ENCODE measurements at regions not wholly inside any gene's neighbourhood (a gene's known extent, or its start where the extent isn't known, plus 50 kb on each side); places are given as distances from the start of the nearest gene placed in this dataset.

GRCh38 chr4:181637186-181638105 is 605.8 kb upstream of the TENM3 start:
- no peaks in the 10 kb centered on the region for H3K36me3 ChIP-seq (ENCODE audit: insufficient read depth, low read length, poor library complexity, severe bottlenecking)
- DNase-seq (ENCODE audit: low spot score): no peak
- H3K27me3 ChIP-seq (replicated peaks; ENCODE audit: insufficient read depth, low read depth, low read length, poor library complexity): peaks cover 3% of the 10 kb centered on the region
- H3K4me3 ChIP-seq (ENCODE audit: low read depth, low read length, poor library complexity, severe bottlenecking): no peak overlapping the region
- no peaks in the 10 kb centered on the region for H3K4me1 ChIP-seq (ENCODE audit: insufficient read depth, low read length, poor library complexity, severe bottlenecking)
- intact Hi-C loops (cut with micrococcal nuclease; ENCODE audit: unreplicated experiment): no loop called here
- H3K27ac ChIP-seq (ENCODE audit: low read depth, low read length, poor library complexity, severe bottlenecking): no peak overlapping the region
- CTCF ChIA-PET: no interaction called here
- BruUV-seq (replicated peaks): no TSS peak
- H3K9me3 ChIP-seq (ENCODE audit: low read depth, low read length, poor library complexity, severe bottlenecking): no peaks in the 10 kb centered on the region
- no peak for TF ChIP-seq EZH2 (IDR thresholded peaks at IDR 0.05; ENCODE audit: borderline replicate concordance, low read depth, low read length, poor library complexity, severe bottlenecking)
- TF ChIP-seq, protein P1, sequence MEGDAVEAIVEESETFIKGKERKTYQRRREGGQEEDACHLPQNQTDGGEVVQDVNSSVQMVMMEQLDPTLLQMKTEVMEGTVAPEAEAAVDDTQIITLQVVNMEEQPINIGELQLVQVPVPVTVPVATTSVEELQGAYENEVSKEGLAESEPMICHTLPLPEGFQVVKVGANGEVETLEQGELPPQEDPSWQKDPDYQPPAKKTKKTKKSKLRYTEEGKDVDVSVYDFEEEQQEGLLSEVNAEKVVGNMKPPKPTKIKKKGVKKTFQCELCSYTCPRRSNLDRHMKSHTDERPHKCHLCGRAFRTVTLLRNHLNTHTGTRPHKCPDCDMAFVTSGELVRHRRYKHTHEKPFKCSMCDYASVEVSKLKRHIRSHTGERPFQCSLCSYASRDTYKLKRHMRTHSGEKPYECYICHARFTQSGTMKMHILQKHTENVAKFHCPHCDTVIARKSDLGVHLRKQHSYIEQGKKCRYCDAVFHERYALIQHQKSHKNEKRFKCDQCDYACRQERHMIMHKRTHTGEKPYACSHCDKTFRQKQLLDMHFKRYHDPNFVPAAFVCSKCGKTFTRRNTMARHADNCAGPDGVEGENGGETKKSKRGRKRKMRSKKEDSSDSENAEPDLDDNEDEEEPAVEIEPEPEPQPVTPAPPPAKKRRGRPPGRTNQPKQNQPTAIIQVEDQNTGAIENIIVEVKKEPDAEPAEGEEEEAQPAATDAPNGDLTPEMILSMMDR (conservative IDR thresholded peaks at IDR 0.05; ENCODE audit: low read depth, low read length): no peak
- POLR2A ChIA-PET (ENCODE audit: low non-redundant PET): no interaction called here

GRCh38 chr4:181643466-181643865 is 599.7 kb upstream of the TENM3 start:
- no peak for DNase-seq (ENCODE audit: low spot score)

GRCh38 chr4:181645489-181645888 is 597.7 kb upstream of the TENM3 start:
- H3K9me3 ChIP-seq (ENCODE audit: low read depth, low read length, poor library complexity, severe bottlenecking): no peaks in the 10 kb centered on the region
- no peak overlapping the region for H3K27ac ChIP-seq (ENCODE audit: low read depth, low read length, poor library complexity, severe bottlenecking)
- DNase-seq (ENCODE audit: low spot score): no peak
- no peaks in the 10 kb centered on the region for H3K4me1 ChIP-seq (ENCODE audit: insufficient read depth, low read length, poor library complexity, severe bottlenecking)
- TF ChIP-seq EZH2 (IDR thresholded peaks at IDR 0.05; ENCODE audit: borderline replicate concordance, low read depth, low read length, poor library complexity, severe bottlenecking): no peak
- TF ChIP-seq, protein P1 (conservative IDR thresholded peaks at IDR 0.05; ENCODE audit: low read depth, low read length): no peak
- POLR2A ChIA-PET (ENCODE audit: low non-redundant PET): no interaction called here
- peaks cover 40% of the 10 kb centered on the region for H3K27me3 ChIP-seq (replicated peaks; ENCODE audit: insufficient read depth, low read depth, low read length, poor library complexity)
- no peaks in the 10 kb centered on the region for H3K36me3 ChIP-seq (ENCODE audit: insufficient read depth, low read length, poor library complexity, severe bottlenecking)
- BruUV-seq (replicated peaks): no TSS peak
- CTCF ChIA-PET: no interaction called here
- H3K4me3 ChIP-seq (ENCODE audit: low read depth, low read length, poor library complexity, severe bottlenecking): no peak overlapping the region
- intact Hi-C loops (cut with micrococcal nuclease; ENCODE audit: unreplicated experiment): no loop called here

More at GRCh38 chr4:181643466-181643865, 599.7 kb upstream of the TENM3 start:
- no TSS peak for BruUV-seq (replicated peaks)
- Histone ChIP-seq H3K9me3 (ENCODE audit: low read depth, low read length, poor library complexity, severe bottlenecking) (no peaks in the 10 kb centered on the region), H3K4me1 (ENCODE audit: insufficient read depth, low read length, poor library complexity, severe bottlenecking) (no peaks in the 10 kb centered on the region), H3K36me3 (ENCODE audit: insufficient read depth, low read length, poor library complexity, severe bottlenecking) (no peaks in the 10 kb centered on the region), H3K4me3 (ENCODE audit: low read depth, low read length, poor library complexity, severe bottlenecking) (no peak overlapping the region), H3K27ac (ENCODE audit: low read depth, low read length, poor library complexity, severe bottlenecking) (no peak overlapping the region), H3K27me3 (replicated peaks; ENCODE audit: insufficient read depth, low read depth, low read length, poor library complexity) (peaks cover 38% of the 10 kb centered on the region)
- TF ChIP-seq, protein P1 (conservative IDR thresholded peaks at IDR 0.05; ENCODE audit: low read depth, low read length): no peak
- TF ChIP-seq EZH2 (IDR thresholded peaks at IDR 0.05; ENCODE audit: borderline replicate concordance, low read depth, low read length, poor library complexity, severe bottlenecking): no peak
- CTCF ChIA-PET: no interaction called here
- intact Hi-C loops (cut with micrococcal nuclease; ENCODE audit: unreplicated experiment): no loop called here
- POLR2A ChIA-PET (ENCODE audit: low non-redundant PET): no interaction called here
